GM12864 (cell line): ENCODE measurements at regions not wholly inside any gene's neighbourhood (a gene's known extent, or its start where the extent isn't known, plus 50 kb on each side); places are given as distances from the start of the nearest gene placed in this dataset.

Experiments used
- DNase-seq: peaks from one replicate; pipeline ENCODE4 v3.0.0-alpha.2; 2011; ENCODE audit warnings: low read depth
- H3K4me3 ChIP-seq: 2 replicates; pipeline ENCODE4 v1.5.1; 2011; ENCODE audit warnings: mild to moderate bottlenecking, low read depth, low read length, control low read depth
- CTCF ChIP-seq: IDR thresholded peaks from 2 replicates; pipeline ENCODE4 v1.5.1; 2011; ENCODE audit warnings: low read depth, mild to moderate bottlenecking, moderate library complexity, low read length, control low read depth, inconsistent platforms; ENCODE audit errors: missing control alignments

- TF ChIP-seq CTCF = no peak
- no peak overlapping the region for H3K4me3 ChIP-seq
- DNase-seq = no peak
These were observed 165.0 kb upstream of the HDAC9 start for GRCh38 chr7:18330548-18330947.

- TF ChIP-seq CTCF = no peak
- DNase-seq = no peak
- no peak overlapping the region for H3K4me3 ChIP-seq
These were observed 158.9 kb upstream of the HDAC9 start for GRCh38 chr7:18336626-18337025.

- TF ChIP-seq CTCF = no peak
- no peak for DNase-seq
- H3K4me3 ChIP-seq = no peak overlapping the region
These were observed 158.3 kb upstream of the HDAC9 start for GRCh38 chr7:18337048-18337809.

GRCh38 chr7:18338910-18339523 lies 156.5 kb upstream of the HDAC9 start:
- DNase-seq = no peak
- no peak overlapping the region for H3K4me3 ChIP-seq
- no peak for TF ChIP-seq CTCF

- TF ChIP-seq CTCF = no peak
- no peak overlapping the region for H3K4me3 ChIP-seq
- no peak for DNase-seq
These were observed 153.8 kb upstream of the HDAC9 start for GRCh38 chr7:18341756-18342155.

GRCh38 chr7:18343047-18343446 lies 152.5 kb upstream of the HDAC9 start:
- TF ChIP-seq CTCF = no peak
- no peak overlapping the region for H3K4me3 ChIP-seq
- DNase-seq = no peak

- H3K4me3 ChIP-seq = no peak overlapping the region
- no peak for DNase-seq
- no peak for TF ChIP-seq CTCF
These were observed 151.0 kb upstream of the HDAC9 start for GRCh38 chr7:18344536-18344935.
